Astrocyte (in vitro differentiated cells and primary cell): ENCODE measurements at regions not wholly inside any gene's neighbourhood (a gene's known extent, or its start where the extent isn't known, plus 50 kb on each side); places are given as distances from the start of the nearest gene placed in this dataset.
"Not testable (repeated sequence)": the region's sequence is repeated elsewhere in the genome, so short reads cannot be mapped to it uniquely, and the experiment has no call there.

Experiments used
- DNase-seq: peaks from one replicate; pipeline ENCODE4 v3.0.0-alpha.2; 2010; ENCODE audit warnings: low read depth
- FAIRE-seq: peaks from 2 replicates; lab custom pipeline; 2011; peaks lifted over from hg19 to GRCh38; lab: Jason Lieb, UNC
- H2AFZ ChIP-seq: 2 replicates; pipeline ENCODE4 v1.6.0; 2012; ENCODE audit warnings: low read depth, low read length, inconsistent platforms
- H3K27ac ChIP-seq: 2 replicates; pipeline ENCODE4 v1.5.1; 2011; ENCODE audit warnings: low read depth, low read length, inconsistent platforms
- H3K27me3 ChIP-seq: 2 replicates; pipeline ENCODE4 v1.6.0; 2011; ENCODE audit warnings: low read length, inconsistent platforms; ENCODE audit not compliant: insufficient read depth
- H3K36me3 ChIP-seq: 2 replicates; pipeline ENCODE4 v1.5.1; 2011; ENCODE audit warnings: low read length, inconsistent platforms; ENCODE audit not compliant: insufficient read depth
- H3K4me1 ChIP-seq: 2 replicates; pipeline ENCODE4 v1.5.1; 2011; ENCODE audit warnings: low read length, inconsistent platforms; ENCODE audit not compliant: insufficient read depth
- H3K4me2 ChIP-seq: 2 replicates; pipeline ENCODE4 v1.6.0; 2012; ENCODE audit warnings: low read length, inconsistent platforms
- H3K4me3 ChIP-seq: 2 replicates; pipeline ENCODE4 v1.5.1; 2011; ENCODE audit warnings: low read depth, mild to moderate bottlenecking, low read length, inconsistent platforms; ENCODE audit not compliant: insufficient read depth
- H3K79me2 ChIP-seq: 2 replicates; pipeline ENCODE4 v1.6.0; 2012; ENCODE audit warnings: mild to moderate bottlenecking, low read length, inconsistent platforms; ENCODE audit not compliant: insufficient read depth
- H3K9ac ChIP-seq: 2 replicates; pipeline ENCODE4 v1.6.0; 2012; ENCODE audit warnings: mild to moderate bottlenecking, low read length, inconsistent platforms
- H3K9me3 ChIP-seq: 2 replicates; pipeline ENCODE4 v1.5.1; 2012; ENCODE audit warnings: low read depth, mild to moderate bottlenecking, low read length, inconsistent platforms; ENCODE audit not compliant: insufficient read depth
- H4K20me1 ChIP-seq: 2 replicates; pipeline ENCODE4 v1.6.0; 2012; ENCODE audit warnings: low read length, inconsistent platforms; ENCODE audit not compliant: insufficient read depth
- H3K27ac Mint-ChIP-seq: one replicate; pipeline ENCODE4 v1.8.0; 2021; ENCODE audit warnings: mild to moderate bottlenecking, mixed read lengths; ENCODE audit not compliant: unreplicated experiment
- H3K27me3 Mint-ChIP-seq: one replicate; pipeline ENCODE4 v1.8.0; 2021; ENCODE audit warnings: low read depth, mixed read lengths; ENCODE audit not compliant: unreplicated experiment
- H3K36me3 Mint-ChIP-seq: one replicate; pipeline ENCODE4 v1.8.0; 2021; ENCODE audit warnings: low read depth, mixed read lengths; ENCODE audit not compliant: unreplicated experiment
- H3K4me1 Mint-ChIP-seq: one replicate; pipeline ENCODE4 v1.8.0; 2021; ENCODE audit warnings: low read depth, mixed read lengths; ENCODE audit not compliant: unreplicated experiment
- H3K4me3 Mint-ChIP-seq: one replicate; pipeline ENCODE4 v1.8.0; 2021; ENCODE audit warnings: mild to moderate bottlenecking, moderate library complexity, mixed read lengths; ENCODE audit not compliant: unreplicated experiment
- H3K9me3 Mint-ChIP-seq: one replicate; pipeline ENCODE4 v1.8.0; 2021; ENCODE audit warnings: mild to moderate bottlenecking, mixed read lengths; ENCODE audit not compliant: unreplicated experiment
- EZH2 ChIP-seq: IDR thresholded peaks from 2 replicates; pipeline ENCODE4 v1.6.1; 2012; ENCODE audit warnings: mild to moderate bottlenecking, low read length, inconsistent platforms; ENCODE audit not compliant: insufficient read depth
- TF ChIP-seq, protein P1 (sequence below): IDR thresholded peaks from 2 replicates; pipeline ENCODE4 v1.5.1; 2011; ENCODE audit warnings: low read depth, mild to moderate bottlenecking, inconsistent platforms, low read length, moderate library complexity; ENCODE audit not compliant: insufficient read depth

DNA sequence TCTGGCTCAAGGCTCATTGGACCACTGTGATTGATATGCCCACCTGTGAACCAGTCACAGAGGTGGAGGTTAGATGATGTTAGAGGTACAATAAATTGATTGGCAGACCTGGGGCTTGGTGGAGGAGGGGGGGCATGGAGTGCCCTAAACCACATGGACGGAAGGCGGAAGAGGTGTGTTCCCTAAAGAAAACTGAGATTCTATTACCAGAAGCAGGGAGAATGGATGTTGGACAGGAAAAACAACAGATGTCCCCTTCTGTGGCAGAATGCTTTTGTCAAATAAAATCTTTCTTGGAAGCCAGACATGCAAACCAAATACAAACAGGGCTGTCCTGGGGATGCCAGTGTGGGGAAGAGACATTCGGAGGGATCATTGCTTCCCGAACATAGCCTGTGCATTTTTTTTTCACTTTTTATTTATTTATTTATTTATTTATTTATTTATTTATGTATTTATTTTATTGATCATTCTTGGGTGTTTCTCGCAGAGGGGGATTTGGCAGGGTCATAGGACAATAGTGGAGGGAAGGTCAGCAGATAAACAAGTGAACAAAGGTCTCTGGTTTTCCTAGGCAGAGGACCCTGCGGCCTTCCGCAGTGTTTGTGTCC lies 433.9 kb downstream of the RPS24 start:
- peaks cover 6% of the 10 kb centered on the region for H3K27me3 ChIP-seq
- H3K4me2 ChIP-seq, result no peak overlapping the region
- no peaks in the 10 kb centered on the region for H3K9me3 ChIP-seq
- DNase-seq (no peak), FAIRE-seq (no peak)
- no peak overlapping the region for H3K4me3 ChIP-seq
- Mint-ChIP-seq H3K27me3 (peaks cover 26% of the 10 kb centered on the region), H3K36me3 (no peaks in the 10 kb centered on the region), H3K27ac (peak overlapping the region; percentile 53), H3K9me3 (no peaks in the 10 kb centered on the region), H3K4me1 (peaks cover 2% of the 10 kb centered on the region), H3K4me3 (no peak overlapping the region)
- TF ChIP-seq, protein P1, sequence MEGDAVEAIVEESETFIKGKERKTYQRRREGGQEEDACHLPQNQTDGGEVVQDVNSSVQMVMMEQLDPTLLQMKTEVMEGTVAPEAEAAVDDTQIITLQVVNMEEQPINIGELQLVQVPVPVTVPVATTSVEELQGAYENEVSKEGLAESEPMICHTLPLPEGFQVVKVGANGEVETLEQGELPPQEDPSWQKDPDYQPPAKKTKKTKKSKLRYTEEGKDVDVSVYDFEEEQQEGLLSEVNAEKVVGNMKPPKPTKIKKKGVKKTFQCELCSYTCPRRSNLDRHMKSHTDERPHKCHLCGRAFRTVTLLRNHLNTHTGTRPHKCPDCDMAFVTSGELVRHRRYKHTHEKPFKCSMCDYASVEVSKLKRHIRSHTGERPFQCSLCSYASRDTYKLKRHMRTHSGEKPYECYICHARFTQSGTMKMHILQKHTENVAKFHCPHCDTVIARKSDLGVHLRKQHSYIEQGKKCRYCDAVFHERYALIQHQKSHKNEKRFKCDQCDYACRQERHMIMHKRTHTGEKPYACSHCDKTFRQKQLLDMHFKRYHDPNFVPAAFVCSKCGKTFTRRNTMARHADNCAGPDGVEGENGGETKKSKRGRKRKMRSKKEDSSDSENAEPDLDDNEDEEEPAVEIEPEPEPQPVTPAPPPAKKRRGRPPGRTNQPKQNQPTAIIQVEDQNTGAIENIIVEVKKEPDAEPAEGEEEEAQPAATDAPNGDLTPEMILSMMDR, result no peak
- no peak for TF ChIP-seq EZH2
- no peaks in the 10 kb centered on the region for H4K20me1 ChIP-seq
- H3K79me2 ChIP-seq, result no peaks in the 10 kb centered on the region
- no peak overlapping the region for H3K27ac ChIP-seq
- no peak overlapping the region for H3K9ac ChIP-seq
- H3K36me3 ChIP-seq, result no peaks in the 10 kb centered on the region
- no peak overlapping the region for H2AFZ ChIP-seq
- H3K4me1 ChIP-seq, result peaks cover 3% of the 10 kb centered on the region

DNA sequence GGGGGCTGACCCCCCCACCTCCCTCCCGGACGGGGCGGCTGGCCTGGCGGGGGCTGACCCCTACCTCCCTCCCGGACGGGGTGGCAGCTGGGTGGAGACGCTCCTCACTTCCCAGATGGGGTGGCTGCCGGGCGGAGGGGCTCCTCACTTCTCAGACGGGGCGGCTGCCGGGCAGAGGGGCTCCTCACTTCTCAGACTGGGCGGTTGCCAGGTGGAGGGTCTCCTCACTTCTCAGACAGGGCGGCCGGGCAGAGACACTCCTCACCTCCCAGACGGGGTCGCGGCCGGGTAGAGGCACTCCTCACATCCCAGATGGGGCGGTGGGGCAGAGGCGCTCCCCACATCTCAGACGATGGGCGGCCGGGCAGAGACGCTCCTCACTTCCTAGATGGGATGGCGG lies 435.1 kb downstream of the RPS24 start:
- not testable (repeated sequence) for H3K9ac ChIP-seq, H3K9me3 ChIP-seq, H3K36me3 ChIP-seq, H3K4me3 ChIP-seq, H3K4me2 ChIP-seq, H2AFZ ChIP-seq, H3K9me3 Mint-ChIP-seq, H3K36me3 Mint-ChIP-seq, H4K20me1 ChIP-seq, FAIRE-seq, H3K4me1 Mint-ChIP-seq, H3K4me1 ChIP-seq, H3K79me2 ChIP-seq, H3K27ac ChIP-seq, H3K27ac Mint-ChIP-seq, H3K27me3 ChIP-seq, DNase-seq, H3K4me3 Mint-ChIP-seq
- H3K27me3 Mint-ChIP-seq, result peaks cover 22% of the 10 kb centered on the region

DNA sequence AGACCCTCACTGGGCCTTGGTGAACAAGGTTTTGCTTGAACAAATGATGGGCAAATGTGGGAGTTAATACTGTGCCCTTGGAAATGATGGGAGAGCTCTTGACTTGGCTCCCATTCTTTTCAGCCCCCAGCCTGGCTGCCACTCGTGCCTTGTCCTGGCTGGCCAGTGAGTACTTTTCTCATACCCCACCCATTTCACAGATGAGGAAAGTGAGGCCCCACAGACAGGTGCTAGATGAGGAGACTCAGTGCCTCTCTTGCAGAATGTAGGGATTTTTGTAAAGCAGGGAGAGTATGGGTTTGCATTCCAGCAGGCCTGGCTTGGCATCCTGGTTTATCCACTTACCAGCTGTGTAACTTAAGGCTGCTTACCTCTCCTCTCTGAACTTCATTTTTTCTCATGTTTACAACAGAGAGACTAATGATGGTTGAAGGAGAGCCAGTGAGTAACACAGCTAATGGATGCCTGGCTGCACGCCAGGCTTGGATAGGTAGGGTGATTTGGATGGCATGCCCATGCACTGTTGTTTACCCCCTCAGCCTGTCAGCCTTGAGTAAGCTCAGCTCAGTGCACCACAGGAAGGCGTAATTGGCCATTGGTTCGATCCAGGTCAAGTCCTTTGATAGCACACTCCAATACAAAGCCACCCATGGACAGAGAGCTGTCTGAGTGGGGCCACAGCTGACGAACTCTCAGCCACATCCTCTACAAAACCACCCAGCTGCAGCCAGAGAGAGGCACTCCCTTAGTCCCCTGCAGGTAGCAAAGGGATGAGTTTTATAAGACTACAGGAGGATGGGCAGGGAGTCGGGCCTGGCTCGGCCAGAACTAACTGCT lies 436.8 kb downstream of the RPS24 start:
- Histone ChIP-seq H3K27ac (no peak overlapping the region), H3K27me3 (peaks cover under 1% of the 10 kb centered on the region), H2AFZ (no peak overlapping the region), H3K79me2 (no peaks in the 10 kb centered on the region), H3K4me3 (no peak overlapping the region), H3K4me2 (no peak overlapping the region), H3K4me1 (peaks cover 3% of the 10 kb centered on the region), H3K9me3 (no peaks in the 10 kb centered on the region), H3K36me3 (no peaks in the 10 kb centered on the region), H3K9ac (no peak overlapping the region), H4K20me1 (no peaks in the 10 kb centered on the region)
- Mint-ChIP-seq H3K27me3 (peaks cover 14% of the 10 kb centered on the region), H3K36me3 (no peaks in the 10 kb centered on the region), H3K4me1 (no peaks in the 10 kb centered on the region), H3K9me3 (no peaks in the 10 kb centered on the region), H3K27ac (no peak overlapping the region), H3K4me3 (no peak overlapping the region)
- peak; percentile 20 for DNase-seq
- no peak for TF ChIP-seq EZH2
- TF ChIP-seq, protein P1, result no peak
- no peak for FAIRE-seq
